Activated naive CD8-positive, alpha-beta T cell (primary cell): ENCODE measurements at regions not wholly inside any gene's neighbourhood (a gene's known extent, or its start where the extent isn't known, plus 50 kb on each side); places are given as distances from the start of the nearest gene placed in this dataset.
"Not testable (repeated sequence)": the region's sequence is repeated elsewhere in the genome, so short reads cannot be mapped to it uniquely, and the experiment has no call there.

Experiments
- H3K27ac Mint-ChIP-seq: one replicate; pipeline ENCODE4 v1.8.0; 2021; ENCODE audit warnings: mixed read lengths
- H3K27me3 Mint-ChIP-seq: one replicate; pipeline ENCODE4 v1.8.0; 2021; ENCODE audit warnings: mixed read lengths
- H3K36me3 Mint-ChIP-seq: one replicate; pipeline ENCODE4 v1.8.0; 2021; ENCODE audit warnings: mixed read lengths
- H3K4me1 Mint-ChIP-seq: one replicate; pipeline ENCODE4 v1.8.0; 2021; ENCODE audit warnings: low read depth, mixed read lengths
- H3K4me3 Mint-ChIP-seq: one replicate; pipeline ENCODE4 v1.8.0; 2021; ENCODE audit warnings: mild to moderate bottlenecking, mixed read lengths
- H3K9me3 Mint-ChIP-seq: one replicate; pipeline ENCODE4 v1.8.0; 2021; ENCODE audit warnings: low read depth, mixed read lengths

- not testable (repeated sequence) for H3K36me3 Mint-ChIP-seq, H3K4me3 Mint-ChIP-seq, H3K9me3 Mint-ChIP-seq, H3K27ac Mint-ChIP-seq, H3K4me1 Mint-ChIP-seq, H3K27me3 Mint-ChIP-seq
Observed at GRCh38 chr2:106249157-106249828, 55.2 kb upstream of the UXS1 start.

- H3K27ac Mint-ChIP-seq, H3K36me3 Mint-ChIP-seq, H3K4me3 Mint-ChIP-seq, H3K27me3 Mint-ChIP-seq, H3K9me3 Mint-ChIP-seq, H3K4me1 Mint-ChIP-seq: not testable (repeated sequence)
Observed at GRCh38 chr2:106248548-106249151, 54.5 kb upstream of the UXS1 start.
